ENCODE measurements at regions not wholly inside any gene's neighbourhood (a gene's known extent, or its start where the extent isn't known, plus 50 kb on each side); places are given as distances from the start of the nearest gene placed in this dataset.

DNA sequence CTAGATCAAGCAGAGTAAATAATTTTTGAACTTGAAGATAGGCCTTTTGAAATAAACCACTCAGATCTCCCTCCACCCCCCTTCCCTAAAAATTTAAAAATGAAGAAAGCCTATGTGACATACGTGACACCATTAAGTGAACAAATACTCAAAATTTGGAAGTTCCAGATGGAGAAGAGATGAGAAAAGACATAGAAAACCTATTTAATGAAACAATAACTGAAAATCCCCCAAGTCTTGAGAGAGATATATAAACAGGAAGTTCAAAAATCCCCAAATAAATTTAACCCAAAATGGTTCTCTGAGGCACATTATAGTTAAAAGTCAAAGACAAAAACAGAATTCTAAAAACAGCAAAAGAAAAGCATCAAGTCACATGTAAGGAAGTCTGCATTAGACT is 428.6 kb downstream of the PSAT1 start:
- 100% methylated on average over 1 of the region's 1 CpG; no CpG with 5 or more reads in 1 of the 2 experiments for WGBS, 2 experiments (ENCODE audit: extremely low coverage in 1 of 2, insufficient coverage in 1 of 2, insufficient read length in 1 of 2, insufficient replicate concordance in 2 of 2, low coverage in 1 of 2, low lambda C conversion rate in 2 of 2, missing lambda C conversion rate in 1 of 2)
- H4K20me1 ChIP-seq (replicated peaks in 1 of 2; ENCODE audit: control insufficient read depth in 1 of 2, insufficient read depth in 2 of 2, low read length in 2 of 2): no peaks in the 10 kb centered on the region
- TF ChIP-seq SP2 (IDR thresholded peaks at IDR 0.05; ENCODE audit: low read length) (no peak), NRF1 (IDR thresholded peaks at IDR 0.05; ENCODE audit: low read depth, low read length) (no peak), BACH1 (IDR thresholded peaks at IDR 0.05; ENCODE audit: low read length) (no peak), CTBP2 (IDR thresholded peaks at IDR 0.05; ENCODE audit: borderline replicate concordance, insufficient read depth, insufficient read length, low read length) (no peak), SIN3A (conservative IDR thresholded peaks at IDR 0.05 in 1 of 2, IDR thresholded peaks at IDR 0.05 in 1 of 2; ENCODE audit: low read depth in 1 of 2, low read length in 2 of 2) (no peak), POU5F1 (IDR thresholded peaks at IDR 0.05; ENCODE audit: low read depth, low read length) (no peak), TAF7 (optimal IDR thresholded peaks at IDR 0.05; ENCODE audit: borderline replicate concordance, low read depth, low read length) (no peak), CHD1 (IDR thresholded peaks at IDR 0.05; ENCODE audit: low read depth, low read length) (no peak), SP4 (IDR thresholded peaks at IDR 0.05; ENCODE audit: low read length) (no peak), RAD21 (IDR thresholded peaks at IDR 0.05 in 1 of 2, conservative IDR thresholded peaks at IDR 0.05 in 1 of 2; ENCODE audit: low read depth in 2 of 2, low read length in 2 of 2) (no peak), CHD2 (IDR thresholded peaks at IDR 0.05; ENCODE audit: low read length) (no peak), SIRT6 (IDR thresholded peaks at IDR 0.05; ENCODE audit: low read length) (no peak)
- TF ChIP-seq, protein P1, sequence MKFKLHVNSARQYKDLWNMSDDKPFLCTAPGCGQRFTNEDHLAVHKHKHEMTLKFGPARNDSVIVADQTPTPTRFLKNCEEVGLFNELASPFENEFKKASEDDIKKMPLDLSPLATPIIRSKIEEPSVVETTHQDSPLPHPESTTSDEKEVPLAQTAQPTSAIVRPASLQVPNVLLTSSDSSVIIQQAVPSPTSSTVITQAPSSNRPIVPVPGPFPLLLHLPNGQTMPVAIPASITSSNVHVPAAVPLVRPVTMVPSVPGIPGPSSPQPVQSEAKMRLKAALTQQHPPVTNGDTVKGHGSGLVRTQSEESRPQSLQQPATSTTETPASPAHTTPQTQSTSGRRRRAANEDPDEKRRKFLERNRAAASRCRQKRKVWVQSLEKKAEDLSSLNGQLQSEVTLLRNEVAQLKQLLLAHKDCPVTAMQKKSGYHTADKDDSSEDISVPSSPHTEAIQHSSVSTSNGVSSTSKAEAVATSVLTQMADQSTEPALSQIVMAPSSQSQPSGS (IDR thresholded peaks at IDR 0.05; ENCODE audit: low read length): no peak

More for the DNA sequence above, 428.6 kb downstream of the PSAT1 start:
- H3K18ac ChIP-seq (ENCODE audit: extremely low read depth, low read length): no peak overlapping the region
- no peak for DNase-seq (ENCODE audit: low read depth in 1 of 2, low spot score in 2 of 2)
- no peaks in the 10 kb centered on the region for H3K79me1 ChIP-seq (ENCODE audit: low read depth, low read length)
- no peak for FAIRE-seq
- CTCF ChIA-PET (ENCODE audit: partially characterized antibody): no interaction called here
- H3K23me2 ChIP-seq (ENCODE audit: low read depth, low read length): no peaks in the 10 kb centered on the region
- no peak overlapping the region for H3K14ac ChIP-seq (ENCODE audit: insufficient read length)
- H3K27me3 ChIP-seq (replicated peaks in 1 of 4; ENCODE audit: control insufficient read depth in 3 of 4, extremely low read depth in 1 of 4, insufficient read depth in 3 of 4, low read length in 3 of 4): no peaks in the 10 kb centered on the region
- H3K79me2 ChIP-seq (ENCODE audit: control insufficient read depth in 1 of 2, insufficient read depth in 2 of 2, low read length in 2 of 2): no peaks in the 10 kb centered on the region
- H3K27ac ChIP-seq (ENCODE audit: low read depth, low read length): no peak overlapping the region
- H3K56ac ChIP-seq (replicated peaks; ENCODE audit: insufficient read length, low read depth, low read length): no peak overlapping the region
- no peak overlapping the region for H3K4me3 ChIP-seq (ENCODE audit: extremely low read depth in 1 of 4, insufficient read depth in 2 of 4, low read depth in 3 of 4, low read length in 4 of 4)
- H3K9me3 ChIP-seq (ENCODE audit: insufficient read depth in 2 of 2, low read depth in 1 of 2, low read length in 1 of 2): no peaks in the 10 kb centered on the region
- H2BK12ac ChIP-seq (ENCODE audit: low read depth, low read length): no peak overlapping the region
- no peak overlapping the region for H2BK20ac ChIP-seq (ENCODE audit: low read length)
- H2AFZ ChIP-seq (ENCODE audit: low read length): no peak overlapping the region
- H4K8ac ChIP-seq (ENCODE audit: extremely low read depth, insufficient read depth, low read length): no peak overlapping the region
- H3K4me1 ChIP-seq (replicated peaks in 1 of 4; ENCODE audit: control insufficient read depth in 3 of 4, insufficient read depth in 4 of 4, low read length in 3 of 4): no peaks in the 10 kb centered on the region
- no peak overlapping the region for H4K91ac ChIP-seq (replicated peaks; ENCODE audit: insufficient read length, low read length)
- no peak overlapping the region for H3K4ac ChIP-seq (replicated peaks; ENCODE audit: insufficient read length, low read depth, low read length)
- H3K4me2 ChIP-seq (ENCODE audit: insufficient read depth in 1 of 2, low read depth in 2 of 2, low read length in 2 of 2): no peak overlapping the region
- H4K5ac ChIP-seq (ENCODE audit: insufficient read length, low read depth, low read length): no peak overlapping the region
- H2BK120ac ChIP-seq (replicated peaks; ENCODE audit: low read depth, low read length): no peak overlapping the region
- POLR2A ChIA-PET (ENCODE audit: partially characterized antibody): no interaction called here
- no peak overlapping the region for H3K23ac ChIP-seq (ENCODE audit: insufficient read length)
- H3K36me3 ChIP-seq (ENCODE audit: control insufficient read depth in 2 of 4, insufficient read depth in 4 of 4, low read length in 3 of 4): no peaks in the 10 kb centered on the region
- no peak overlapping the region for H2AK5ac ChIP-seq (ENCODE audit: low read depth, low read length)
- H2BK15ac ChIP-seq (ENCODE audit: low read length): no peak overlapping the region
- H2BK5ac ChIP-seq (ENCODE audit: low read depth, low read length): no peak overlapping the region
- no peak overlapping the region for H3K9ac ChIP-seq (replicated peaks in 1 of 4; ENCODE audit: extremely low read depth in 1 of 4, low read depth in 3 of 4, low read length in 3 of 4)
